ENCODE measurements at regions not wholly inside any gene's neighbourhood (a gene's known extent, or its start where the extent isn't known, plus 50 kb on each side); places are given as distances from the start of the nearest gene placed in this dataset.

DNA sequence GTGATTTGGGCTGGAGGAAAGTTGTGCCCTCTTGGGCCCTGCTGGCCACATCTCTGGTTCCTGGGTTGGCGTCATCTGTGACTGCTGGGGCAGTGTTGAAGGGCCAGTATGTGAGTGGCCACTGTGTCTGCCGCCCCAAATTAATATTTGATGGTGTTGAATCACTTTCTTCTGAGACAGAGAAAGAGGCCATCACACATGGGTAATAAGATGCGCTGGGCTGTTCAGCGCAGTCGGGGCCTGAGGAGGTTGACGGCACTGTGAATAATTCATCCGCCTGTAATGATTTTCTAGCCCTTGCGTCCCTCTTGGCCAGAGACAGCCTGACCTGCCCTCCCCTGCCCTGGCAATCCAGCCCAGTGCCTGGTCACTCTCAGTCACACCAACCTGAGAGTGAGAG is 56.2 kb upstream of the BEGAIN start:
- DNase-seq (no peak), ATAC-seq (no peak)
- intact Hi-C loops (cut with DNase I), result no loop called here
- Histone ChIP-seq H3K27me3 (ENCODE audit: insufficient read depth in 3 of 3, low read length in 2 of 3) (peaks cover 0 to 7% (median 2%) of the 10 kb centered on the region in 3 donors), H3K4me3 (no peak overlapping the region), H3K27ac (no peak overlapping the region), H3K36me3 (ENCODE audit: insufficient read depth in 1 of 2, low read depth in 1 of 2) (no peaks in the 10 kb centered on the region), H3K9me3 (no peaks in the 10 kb centered on the region), H3K4me1 (no peaks in the 10 kb centered on the region)
- WGBS, 3 donors, result 87 to 92% (median 90%) methylated on average over 8 of the region's 8 CpGs
- TF ChIP-seq CTCF (IDR thresholded peaks at IDR 0.05), result no peak

- no peaks in the 10 kb centered on the region for H3K4me1 ChIP-seq
- no peaks in the 10 kb centered on the region for H3K9me3 ChIP-seq
- intact Hi-C loops (cut with DNase I), result no loop called here
- ATAC-seq, result no peak
- peaks cover 0 to 7% (median 2%) of the 10 kb centered on the region in 3 donors for H3K27me3 ChIP-seq (ENCODE audit: insufficient read depth in 3 of 3, low read length in 2 of 3)
- no peak overlapping the region for H3K4me3 ChIP-seq
- TF ChIP-seq CTCF (IDR thresholded peaks at IDR 0.05), result no peak
- DNase-seq, result no peak
- H3K27ac ChIP-seq, result no peak overlapping the region
- 74 to 85% (median 80%) methylated on average over 6 of the region's 6 CpGs for WGBS, 3 donors
- H3K36me3 ChIP-seq (ENCODE audit: insufficient read depth in 1 of 2, low read depth in 1 of 2), result no peaks in the 10 kb centered on the region
Observed at GRCh38 chr14:100644383-100644782, 57.2 kb upstream of the BEGAIN start.

DNA sequence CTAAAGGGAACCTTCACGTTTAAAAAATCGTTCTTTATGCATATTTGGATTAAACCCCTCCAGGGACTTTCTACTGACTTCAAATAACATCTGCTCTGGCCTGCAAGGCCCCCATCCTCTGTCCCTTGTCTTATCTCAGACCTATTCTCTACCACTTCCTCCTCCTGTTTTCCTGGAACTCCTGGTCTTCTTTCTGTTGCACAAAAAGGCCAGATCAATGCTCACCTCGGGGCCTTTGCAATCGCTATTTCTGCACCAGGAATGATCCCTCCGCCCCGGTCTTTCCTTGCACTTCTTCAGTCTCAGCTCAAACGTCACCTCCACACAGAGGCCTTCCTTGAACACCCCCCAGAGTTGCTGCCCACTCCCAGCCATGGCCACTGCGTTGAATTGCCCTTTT is 57.6 kb upstream of the BEGAIN start:
- no peak overlapping the region for H3K27ac ChIP-seq
- no peaks in the 10 kb centered on the region for H3K9me3 ChIP-seq
- intact Hi-C loops (cut with DNase I), result loop anchor here (1.0 to 5.0 kb wide), 4 partner anchors 204 to 262 kb away; no protein-coding TSS in a partner anchor
- WGBS, 3 donors, result 60 to 63% (median 61%) methylated on average over 8 of the region's 8 CpGs
- ATAC-seq (no peak), DNase-seq (no peak)
- H3K4me3 ChIP-seq, result no peak overlapping the region
- no peak for TF ChIP-seq CTCF (IDR thresholded peaks at IDR 0.05)
- no peaks in the 10 kb centered on the region for H3K4me1 ChIP-seq
- H3K36me3 ChIP-seq (ENCODE audit: insufficient read depth in 1 of 2, low read depth in 1 of 2), result no peaks in the 10 kb centered on the region
- H3K27me3 ChIP-seq (ENCODE audit: insufficient read depth in 3 of 3, low read length in 2 of 3), result peaks cover 0 to 7% (median 2%) of the 10 kb centered on the region in 3 donors

- DNase-seq (peak; percentile 72 to 82), ATAC-seq (peak; percentile 67 to 86 (median 80))
- Histone ChIP-seq H3K27me3 (ENCODE audit: insufficient read depth in 3 of 3, low read length in 2 of 3) (peaks cover 0 to 7% (median 2%) of the 10 kb centered on the region in 3 donors), H3K27ac (no peak overlapping the region), H3K4me3 (no peak overlapping the region), H3K36me3 (ENCODE audit: insufficient read depth in 1 of 2, low read depth in 1 of 2) (no peaks in the 10 kb centered on the region), H3K4me1 (no peaks in the 10 kb centered on the region), H3K9me3 (no peaks in the 10 kb centered on the region)
- TF ChIP-seq CTCF (IDR thresholded peaks at IDR 0.05), result peak; percentile 61
- WGBS, 3 donors, result 42 to 49% (median 43%) methylated on average over 12 of the region's 12 CpGs
- intact Hi-C loops (cut with DNase I), result loop anchor here (1.0 to 5.0 kb wide), 4 partner anchors 205 to 263 kb away; no protein-coding TSS in a partner anchor
Observed at GRCh38 chr14:100645196-100645981, 58.2 kb upstream of the BEGAIN start.
